GM12892 (cell line): ENCODE measurements at regions not wholly inside any gene's neighbourhood (a gene's known extent, or its start where the extent isn't known, plus 50 kb on each side); places are given as distances from the start of the nearest gene placed in this dataset.

Experiments used
- DNase-seq: peaks from one replicate; pipeline ENCODE4 v3.0.0; 2011; ENCODE audit not compliant: insufficient read length
- FAIRE-seq: peaks from 2 replicates; lab custom pipeline; 2011; peaks lifted over from hg19 to GRCh38; lab: Jason Lieb, UNC
- POLR2A ChIP-seq: IDR thresholded peaks from 2 replicates; pipeline ENCODE4 v1.6.1; 2011; ENCODE audit warnings: low read depth, low read length, control low read depth
- POLR2AphosphoS5 ChIP-seq: IDR thresholded peaks from 2 replicates; pipeline ENCODE4 v1.6.1; 2011; ENCODE audit warnings: low read depth, low read length, control low read depth
- TAF1 ChIP-seq: IDR thresholded peaks from 2 replicates; pipeline ENCODE4 v1.6.1; 2011; ENCODE audit warnings: low read depth, mild to moderate bottlenecking, control low read depth, low read length, borderline replicate concordance

GRCh38 chr15:97504031-97504792 is 456.3 kb upstream of the ARRDC4 start:
- TF ChIP-seq POLR2A (no peak), TAF1 (no peak), POLR2AphosphoS5 (no peak)
- DNase-seq (no peak), FAIRE-seq (no peak)

DNA sequence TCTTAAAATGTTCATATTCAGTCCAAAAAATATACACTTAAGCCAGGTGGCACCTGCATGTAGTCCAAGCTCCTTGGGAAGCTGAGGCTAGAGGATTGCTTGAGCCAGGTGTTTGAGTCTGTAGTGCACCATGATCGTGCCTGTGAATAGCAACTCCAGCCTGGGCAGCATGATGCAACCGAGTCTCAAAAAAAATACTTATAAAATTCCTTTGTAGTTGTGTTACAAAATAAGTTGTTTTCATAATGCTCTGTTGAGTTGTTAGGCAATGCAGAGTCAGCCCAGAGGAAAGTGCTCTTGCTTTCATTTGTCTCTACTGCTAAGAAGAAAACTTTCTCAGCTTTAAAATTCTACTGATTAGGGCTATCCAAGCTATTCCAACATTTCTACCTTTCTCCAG is 442.8 kb upstream of the ARRDC4 start:
- TF ChIP-seq POLR2A: no peak
- TF ChIP-seq POLR2AphosphoS5: no peak
- no peak for TF ChIP-seq TAF1
- DNase-seq (no peak), FAIRE-seq (no peak)

- no peak for TF ChIP-seq TAF1
- TF ChIP-seq POLR2AphosphoS5: no peak
- no peak for DNase-seq
- FAIRE-seq: no peak
Measured at GRCh38 chr15:97520689-97521088, 439.8 kb upstream of the ARRDC4 start.

GRCh38 chr15:97521381-97522285 is 438.9 kb upstream of the ARRDC4 start:
- FAIRE-seq (no peak), DNase-seq (no peak)
- TF ChIP-seq POLR2A (no peak), POLR2AphosphoS5 (no peak), TAF1 (no peak)

GRCh38 chr15:97522347-97522746 is 438.2 kb upstream of the ARRDC4 start:
- no peak for DNase-seq
- TF ChIP-seq POLR2A: no peak
- no peak for TF ChIP-seq TAF1
- no peak for FAIRE-seq

DNA sequence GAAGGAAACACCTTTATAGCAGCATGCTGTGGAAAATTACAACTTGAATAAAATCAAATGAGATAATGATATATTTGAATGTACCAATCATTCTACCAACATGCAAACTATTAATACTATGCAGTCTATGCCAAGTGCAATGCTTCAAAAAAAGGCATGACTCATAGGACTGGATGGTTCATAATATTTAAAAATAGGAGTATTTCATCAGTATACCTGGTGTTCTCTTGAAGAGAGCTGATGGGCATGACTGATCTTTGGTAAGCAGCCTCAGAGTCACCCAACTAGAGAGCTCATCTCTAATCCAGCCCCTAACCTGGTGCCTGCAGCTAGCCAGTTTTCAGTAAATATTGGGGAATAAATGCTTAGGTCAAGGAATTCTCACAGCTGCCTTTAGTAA is 434.7 kb upstream of the ARRDC4 start:
- DNase-seq (no peak), FAIRE-seq (no peak)
- TF ChIP-seq POLR2AphosphoS5 (no peak), POLR2A (no peak), TAF1 (no peak)

- no peak for DNase-seq
- FAIRE-seq: no peak
- TF ChIP-seq TAF1 (no peak), POLR2A (no peak), POLR2AphosphoS5 (no peak)
Measured at GRCh38 chr15:97528238-97528637, 432.3 kb upstream of the ARRDC4 start.

DNA sequence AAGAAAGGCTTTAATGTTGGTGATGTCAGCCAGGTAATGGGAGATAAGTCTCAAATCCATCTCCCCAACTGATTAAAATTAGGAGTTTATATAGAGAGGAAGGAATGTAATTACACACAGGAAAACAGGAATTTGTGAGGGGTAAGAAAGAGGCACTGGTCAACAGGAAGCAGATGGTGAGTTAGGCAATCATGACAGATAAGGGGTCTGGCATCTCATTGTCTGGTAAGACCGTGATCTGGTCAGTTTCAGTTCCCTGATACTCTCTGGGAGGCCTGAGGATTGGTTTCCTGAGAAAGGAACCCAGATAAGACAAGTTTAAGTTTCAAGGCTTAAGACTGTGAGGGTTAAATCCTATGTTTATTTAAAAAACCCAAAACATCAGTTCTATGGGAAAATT is 414.7 kb upstream of the ARRDC4 start:
- FAIRE-seq (no peak), DNase-seq (no peak)
- TF ChIP-seq TAF1: no peak
- no peak for TF ChIP-seq POLR2AphosphoS5
- no peak for TF ChIP-seq POLR2A

- no peak for FAIRE-seq
- DNase-seq: no peak
- no peak for TF ChIP-seq POLR2A
- no peak for TF ChIP-seq TAF1
- no peak for TF ChIP-seq POLR2AphosphoS5
Measured at GRCh38 chr15:97547381-97547780, 413.1 kb upstream of the ARRDC4 start.

GRCh38 chr15:97561529-97561928 is 399.0 kb upstream of the ARRDC4 start:
- FAIRE-seq (no peak), DNase-seq (no peak)
- no peak for TF ChIP-seq POLR2AphosphoS5
- TF ChIP-seq POLR2A: no peak

GRCh38 chr15:97563516-97563915 is 397.0 kb upstream of the ARRDC4 start:
- TF ChIP-seq TAF1: no peak
- TF ChIP-seq POLR2A: no peak
- TF ChIP-seq POLR2AphosphoS5: no peak
- FAIRE-seq: no peak
- DNase-seq: no peak

GRCh38 chr15:97566961-97567360 is 393.5 kb upstream of the ARRDC4 start:
- DNase-seq (no peak), FAIRE-seq (no peak)
- TF ChIP-seq TAF1 (no peak), POLR2AphosphoS5 (no peak), POLR2A (no peak)
